GM19023 (cell line): ENCODE measurements at regions not wholly inside any gene's neighbourhood (a gene's known extent, or its start where the extent isn't known, plus 50 kb on each side); places are given as distances from the start of the nearest gene placed in this dataset.
A peak's percentile ranks its signal among the peaks of the same experiment; 100 is the strongest.

Experiments used
- ATAC-seq: cut with Tn5 transposase; IDR thresholded peaks from one replicate; pipeline ENCODE4 v1.9.1; 2021; ENCODE audit warnings: mild to moderate bottlenecking, moderate library complexity; ENCODE audit not compliant: unreplicated experiment

DNA sequence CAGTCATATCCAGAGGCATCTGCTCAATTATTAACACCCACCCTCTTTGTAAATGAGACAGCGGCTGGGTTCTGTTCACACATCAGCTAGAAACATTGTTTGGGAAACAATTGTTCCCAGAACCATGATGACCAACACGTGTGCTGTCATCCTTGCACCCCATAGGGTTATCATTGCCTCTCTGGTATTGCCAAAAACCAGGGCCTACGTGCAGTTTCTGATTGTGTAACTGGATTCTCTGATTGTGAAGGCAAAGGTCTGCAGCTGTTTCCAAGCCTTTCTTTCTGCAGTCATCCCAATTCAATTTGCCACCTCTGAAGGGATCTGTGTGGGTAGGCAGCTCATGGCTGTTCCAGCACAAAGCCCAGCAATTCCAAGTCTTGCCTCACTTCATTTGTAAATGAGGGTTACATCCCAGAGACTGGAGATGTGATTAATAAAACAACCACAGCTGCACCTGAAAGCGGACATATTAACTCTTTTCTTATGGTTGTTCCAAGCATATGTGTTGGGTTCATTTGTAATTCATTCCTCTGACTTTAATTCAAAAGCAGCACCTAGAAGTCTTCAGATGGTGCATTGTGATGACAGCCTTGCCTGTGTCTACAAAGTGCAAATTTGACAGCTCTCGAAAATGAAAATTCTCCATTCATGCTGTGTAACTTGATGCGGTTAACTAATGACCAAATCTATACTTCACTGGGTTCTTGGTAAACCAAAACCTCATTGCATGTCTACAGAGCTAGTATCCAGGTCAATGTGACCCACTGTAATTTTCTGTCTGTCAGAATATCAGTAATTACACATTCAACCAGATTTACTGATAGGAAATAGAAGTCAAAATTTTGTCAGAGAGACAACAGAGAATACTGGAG lies 66.6 kb downstream of the YIPF5 start:
- peak; percentile 66 for ATAC-seq

DNA sequence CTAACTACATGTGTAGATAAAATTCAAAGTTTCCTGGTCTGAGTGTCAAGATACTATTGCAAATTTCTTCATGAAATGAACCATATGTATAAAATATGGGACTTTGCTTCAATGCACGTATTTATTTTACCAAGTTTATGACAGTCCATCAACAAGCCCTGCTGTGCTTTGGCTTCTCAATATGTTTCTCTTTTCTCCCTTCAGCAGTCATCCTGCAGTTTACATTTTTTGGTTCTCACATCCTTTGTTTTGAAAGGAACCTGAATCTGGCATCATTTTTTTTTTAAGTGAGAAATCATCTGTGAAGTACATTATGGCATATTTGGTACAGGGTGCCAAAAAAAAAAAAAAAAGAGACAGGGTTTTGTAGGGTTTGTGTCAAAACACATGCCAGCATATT lies 65.1 kb downstream of the YIPF5 start:
- no peak for ATAC-seq

DNA sequence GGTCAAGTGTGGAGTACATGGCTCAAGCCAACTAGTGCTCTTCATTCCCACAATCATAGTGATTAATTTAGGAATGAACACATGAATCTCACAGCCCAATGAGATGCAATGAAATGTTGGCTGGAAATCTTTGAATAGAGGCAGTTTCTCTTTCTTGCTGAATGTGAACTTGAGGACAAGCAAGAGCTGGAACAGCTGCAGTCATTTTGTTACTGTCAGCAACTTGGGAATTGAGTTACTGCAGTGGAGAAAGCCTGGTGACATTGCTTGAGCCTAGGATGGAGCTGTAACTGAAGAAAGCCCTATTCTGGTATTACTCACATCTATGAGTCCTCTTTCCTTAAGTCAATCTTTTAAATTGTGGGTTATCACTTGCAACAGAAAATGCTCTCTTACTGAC lies 62.3 kb downstream of the YIPF5 start:
- no peak for ATAC-seq
